ENCODE measurements at regions not wholly inside any gene's neighbourhood (a gene's known extent, or its start where the extent isn't known, plus 50 kb on each side); places are given as distances from the start of the nearest gene placed in this dataset.

DNA sequence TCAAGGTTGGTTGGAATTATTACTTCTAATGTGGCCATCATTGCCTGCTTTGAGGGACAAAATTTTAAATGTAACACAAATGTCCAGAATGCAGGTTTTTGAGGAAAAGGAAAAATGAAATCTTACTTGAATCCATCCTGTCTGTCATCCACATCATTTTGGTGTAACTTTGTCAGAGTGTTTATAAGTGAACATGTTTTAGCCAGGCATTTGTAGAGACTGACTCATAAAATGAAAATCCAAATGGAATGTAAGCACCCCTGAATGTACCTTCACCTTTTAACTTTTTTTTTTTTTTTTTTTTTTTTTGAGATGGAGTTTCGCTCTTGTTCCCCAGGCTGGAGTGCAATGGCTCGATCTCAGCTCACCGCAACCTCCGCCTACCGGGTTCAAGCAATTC is 141.8 kb upstream of the BNIP2 start:
- peaks cover 9 to 19% of the 10 kb centered on the region in 2 experiments; a peak in 1 of 4 replicates for H3K4me1 Mint-ChIP-seq
- WGBS (ENCODE audit: extremely low coverage, insufficient read length, low lambda C conversion rate) = no CpG with 5 or more reads among the region's 5 CpGs
- H3K4me2 ChIP-seq (ENCODE audit: insufficient read depth, insufficient read length, low read length) = no peak overlapping the region

More for the DNA sequence above, 141.8 kb upstream of the BNIP2 start:
- H3K79me1 ChIP-seq (ENCODE audit: insufficient read depth, low read depth, low read length, poor library complexity, severe bottlenecking) = no peaks in the 10 kb centered on the region
- H3K4me1 ChIP-seq (ENCODE audit: insufficient read depth, low read length) = no peaks in the 10 kb centered on the region
- no peaks in the 10 kb centered on the region for H3K79me2 ChIP-seq (ENCODE audit: insufficient read depth, low read length)
- no peak overlapping the region for H3K56ac ChIP-seq (ENCODE audit: insufficient read length, low read depth, low read length)
- no peak overlapping the region for H4K8ac ChIP-seq (replicated peaks; ENCODE audit: insufficient read length, low read depth, low read length)
- no peak overlapping the region for H4K5ac ChIP-seq (ENCODE audit: insufficient read length, low read depth, low read length)
- H3K4ac ChIP-seq (ENCODE audit: low read depth, low read length) = no peak overlapping the region
- no peak overlapping the region for H2AK5ac ChIP-seq (ENCODE audit: insufficient read length, low read length)
- no peaks in the 10 kb centered on the region for H3K23me2 ChIP-seq (ENCODE audit: insufficient read length, low read depth, low read length, poor library complexity, severe bottlenecking)
- H2AFZ ChIP-seq (ENCODE audit: low read length) = no peak overlapping the region
- no peak overlapping the region for H2BK20ac ChIP-seq (ENCODE audit: low read depth, low read length, poor library complexity, severe bottlenecking)
- no peaks in the 10 kb centered on the region for H4K20me1 ChIP-seq (ENCODE audit: control insufficient read depth, insufficient read depth, insufficient read length)
- H3K9me3 ChIP-seq (ENCODE audit: control insufficient read depth, low read depth, low read length) = no peaks in the 10 kb centered on the region
- Mint-ChIP-seq H3K27ac (no peak overlapping the region), H3K36me3 (ENCODE audit: insufficient read depth in 1 of 3, low read depth in 3 of 3) (no peaks in the 10 kb centered on the region), H3K27me3 (ENCODE audit: low read depth) (peaks cover 2% of the 10 kb centered on the region), H3K4me3 (no peak overlapping the region), H3K9me3 (no peaks in the 10 kb centered on the region)
- no peak overlapping the region for H2BK5ac ChIP-seq (ENCODE audit: insufficient read length, low read length)
- H3K27ac ChIP-seq (ENCODE audit: insufficient read length, low read depth, low read length) = no peak overlapping the region
- no peak overlapping the region for H4K91ac ChIP-seq (ENCODE audit: insufficient read length, low read depth, low read length)
- no peak overlapping the region for H3T11ph ChIP-seq (ENCODE audit: low read length)
- H3K18ac ChIP-seq (ENCODE audit: insufficient read length, low read depth, low read length) = no peak overlapping the region
- no peak overlapping the region for H2BK15ac ChIP-seq (ENCODE audit: low read depth, low read length)
- H2BK12ac ChIP-seq (ENCODE audit: insufficient read length, low read depth, low read length) = no peak overlapping the region
- no peak overlapping the region for H3K23ac ChIP-seq (ENCODE audit: insufficient read length, low read depth, low read length)
- no peak overlapping the region for H3K14ac ChIP-seq (ENCODE audit: insufficient read depth, low read length)
- H2BK120ac ChIP-seq (ENCODE audit: low read depth, low read length, poor library complexity, severe bottlenecking) = no peak overlapping the region
- H3K27me3 ChIP-seq (ENCODE audit: insufficient read depth, low read length) = no peaks in the 10 kb centered on the region
- DNase-seq = no peak
- TF ChIP-seq, protein P1, sequence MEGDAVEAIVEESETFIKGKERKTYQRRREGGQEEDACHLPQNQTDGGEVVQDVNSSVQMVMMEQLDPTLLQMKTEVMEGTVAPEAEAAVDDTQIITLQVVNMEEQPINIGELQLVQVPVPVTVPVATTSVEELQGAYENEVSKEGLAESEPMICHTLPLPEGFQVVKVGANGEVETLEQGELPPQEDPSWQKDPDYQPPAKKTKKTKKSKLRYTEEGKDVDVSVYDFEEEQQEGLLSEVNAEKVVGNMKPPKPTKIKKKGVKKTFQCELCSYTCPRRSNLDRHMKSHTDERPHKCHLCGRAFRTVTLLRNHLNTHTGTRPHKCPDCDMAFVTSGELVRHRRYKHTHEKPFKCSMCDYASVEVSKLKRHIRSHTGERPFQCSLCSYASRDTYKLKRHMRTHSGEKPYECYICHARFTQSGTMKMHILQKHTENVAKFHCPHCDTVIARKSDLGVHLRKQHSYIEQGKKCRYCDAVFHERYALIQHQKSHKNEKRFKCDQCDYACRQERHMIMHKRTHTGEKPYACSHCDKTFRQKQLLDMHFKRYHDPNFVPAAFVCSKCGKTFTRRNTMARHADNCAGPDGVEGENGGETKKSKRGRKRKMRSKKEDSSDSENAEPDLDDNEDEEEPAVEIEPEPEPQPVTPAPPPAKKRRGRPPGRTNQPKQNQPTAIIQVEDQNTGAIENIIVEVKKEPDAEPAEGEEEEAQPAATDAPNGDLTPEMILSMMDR (conservative IDR thresholded peaks at IDR 0.05) = no peak
- H3K9ac ChIP-seq (ENCODE audit: extremely low read depth, insufficient read length, low read length) = no peak overlapping the region

Measured in H9 (cell line).